NT2/D1 (cell line): ENCODE measurements at regions not wholly inside any gene's neighbourhood (a gene's known extent, or its start where the extent isn't known, plus 50 kb on each side); places are given as distances from the start of the nearest gene placed in this dataset.

Experiments used
- DNase-seq: peaks from one replicate; pipeline ENCODE4 v3.0.0-alpha.2; 2011; ENCODE audit warnings: low read depth, low spot score
- H3K27me3 ChIP-seq: 2 replicates; pipeline ENCODE4 v1.6.0; 2011; ENCODE audit warnings: mild to moderate bottlenecking; ENCODE audit not compliant: insufficient read length, insufficient read depth
- H3K36me3 ChIP-seq: 2 replicates; pipeline ENCODE4 v1.6.1; 2011; ENCODE audit warnings: mild to moderate bottlenecking, low read length, mixed read lengths; ENCODE audit not compliant: insufficient read depth, insufficient read length
- H3K4me1 ChIP-seq: 2 replicates; pipeline ENCODE4 v1.5.1; 2011; ENCODE audit not compliant: insufficient read depth, insufficient read length
- H3K4me3 ChIP-seq: 2 replicates; pipeline ENCODE4 v1.5.1; 2011; ENCODE audit warnings: low read depth; ENCODE audit not compliant: insufficient read length
- H3K9ac ChIP-seq: 2 replicates; pipeline ENCODE4 v1.6.0; 2011; ENCODE audit warnings: low read depth; ENCODE audit not compliant: insufficient read length
- H3K9me3 ChIP-seq: 2 replicates; pipeline ENCODE4 v1.5.1; 2011; ENCODE audit warnings: mild to moderate bottlenecking, low read length; ENCODE audit not compliant: insufficient read depth
- SUZ12 ChIP-seq: IDR thresholded peaks from 2 replicates; pipeline ENCODE4 v1.6.1; 2011; ENCODE audit not compliant: insufficient read length, insufficient read depth; ENCODE audit errors: extremely low read depth
- YY1 ChIP-seq: IDR thresholded peaks from 2 replicates; pipeline ENCODE4 v1.6.1; 2011; ENCODE audit not compliant: insufficient read length, insufficient read depth
- ZNF274 ChIP-seq: IDR thresholded peaks from 2 replicates; pipeline ENCODE4 v1.6.1; 2011; ENCODE audit warnings: mild to moderate bottlenecking, low read depth, low read length

- H3K4me1 ChIP-seq, result no peaks in the 10 kb centered on the region
- DNase-seq, result no peak
- H3K4me3 ChIP-seq, result no peak overlapping the region
- TF ChIP-seq YY1 (no peak), ZNF274 (no peak), SUZ12 (no peak)
- no peaks in the 10 kb centered on the region for H3K36me3 ChIP-seq
- H3K27me3 ChIP-seq, result no peaks in the 10 kb centered on the region
- no peaks in the 10 kb centered on the region for H3K9me3 ChIP-seq
- H3K9ac ChIP-seq, result no peak overlapping the region
These were observed 1221.7 kb upstream of the ZEB2 start for GRCh38 chr2:145741636-145742035.

- Histone ChIP-seq H3K4me3 (no peak overlapping the region), H3K4me1 (no peaks in the 10 kb centered on the region), H3K9me3 (no peaks in the 10 kb centered on the region), H3K27me3 (no peaks in the 10 kb centered on the region), H3K36me3 (no peaks in the 10 kb centered on the region), H3K9ac (no peak overlapping the region)
- TF ChIP-seq YY1, result no peak
- TF ChIP-seq SUZ12, result no peak
- no peak for TF ChIP-seq ZNF274
- DNase-seq, result no peak
These were observed 1221.3 kb upstream of the ZEB2 start for GRCh38 chr2:145741181-145741580.

GRCh38 chr2:145740302-145740701 is 1220.4 kb upstream of the ZEB2 start:
- H3K4me3 ChIP-seq, result no peak overlapping the region
- no peaks in the 10 kb centered on the region for H3K4me1 ChIP-seq
- no peak overlapping the region for H3K9ac ChIP-seq
- no peaks in the 10 kb centered on the region for H3K36me3 ChIP-seq
- TF ChIP-seq YY1 (no peak), ZNF274 (no peak), SUZ12 (no peak)
- no peaks in the 10 kb centered on the region for H3K27me3 ChIP-seq
- DNase-seq, result no peak
- no peaks in the 10 kb centered on the region for H3K9me3 ChIP-seq

GRCh38 chr2:145739681-145740080 is 1219.8 kb upstream of the ZEB2 start:
- DNase-seq, result no peak
- no peaks in the 10 kb centered on the region for H3K36me3 ChIP-seq
- H3K9ac ChIP-seq, result no peak overlapping the region
- no peak overlapping the region for H3K4me3 ChIP-seq
- TF ChIP-seq SUZ12, result no peak
- TF ChIP-seq YY1, result no peak
- no peak for TF ChIP-seq ZNF274
- no peaks in the 10 kb centered on the region for H3K9me3 ChIP-seq
- H3K4me1 ChIP-seq, result no peaks in the 10 kb centered on the region
- H3K27me3 ChIP-seq, result no peaks in the 10 kb centered on the region

GRCh38 chr2:145736871-145737270 is 1217.0 kb upstream of the ZEB2 start:
- TF ChIP-seq ZNF274 (no peak), SUZ12 (no peak), YY1 (no peak)
- Histone ChIP-seq H3K9ac (no peak overlapping the region), H3K36me3 (no peaks in the 10 kb centered on the region), H3K9me3 (no peaks in the 10 kb centered on the region), H3K4me3 (no peak overlapping the region), H3K27me3 (no peaks in the 10 kb centered on the region), H3K4me1 (no peaks in the 10 kb centered on the region)
- DNase-seq, result no peak

GRCh38 chr2:145731467-145731866 is 1211.5 kb upstream of the ZEB2 start:
- DNase-seq, result no peak
- H3K4me1 ChIP-seq, result no peaks in the 10 kb centered on the region
- H3K4me3 ChIP-seq, result no peak overlapping the region
- H3K9me3 ChIP-seq, result no peaks in the 10 kb centered on the region
- no peaks in the 10 kb centered on the region for H3K36me3 ChIP-seq
- no peak for TF ChIP-seq SUZ12
- no peak for TF ChIP-seq YY1
- no peak for TF ChIP-seq ZNF274
- H3K9ac ChIP-seq, result no peak overlapping the region
- H3K27me3 ChIP-seq, result no peaks in the 10 kb centered on the region

- no peaks in the 10 kb centered on the region for H3K27me3 ChIP-seq
- H3K9me3 ChIP-seq, result no peaks in the 10 kb centered on the region
- no peaks in the 10 kb centered on the region for H3K4me1 ChIP-seq
- TF ChIP-seq ZNF274 (no peak), YY1 (no peak), SUZ12 (no peak)
- no peak for DNase-seq
- H3K9ac ChIP-seq, result no peak overlapping the region
- H3K4me3 ChIP-seq, result no peak overlapping the region
- no peaks in the 10 kb centered on the region for H3K36me3 ChIP-seq
These were observed 1210.3 kb upstream of the ZEB2 start for GRCh38 chr2:145729993-145730770.
